Natural killer cell (primary cell): ENCODE measurements at regions not wholly inside any gene's neighbourhood (a gene's known extent, or its start where the extent isn't known, plus 50 kb on each side); places are given as distances from the start of the nearest gene placed in this dataset.

ENCODE experiments used
- ATAC-seq, 3 donors: fragments of 150-1000 bp in 2 of 3; fragments of 200-7000 bp in 1 of 3; cut with Tn5 transposase; 1 replicate in 1 of 3; 2 replicates in 2 of 3; pipeline ENCODE4 v1.10.0; 2021; ENCODE audit warnings: mild to moderate bottlenecking in 2 of 3, moderate library complexity in 2 of 3
- DNase-seq, 2 donors: peaks; one replicate each; pipeline versions ENCODE4 v3.0.0 to v3.0.0-alpha.2; 2013 to 2021; ENCODE audit warnings: mixed read lengths in 1 of 2
- H3K27ac ChIP-seq: one replicate; pipeline ENCODE4 v1.5.1; 2013; ENCODE audit warnings: mild to moderate bottlenecking, low read length
- H3K27me3 ChIP-seq: one replicate; pipeline ENCODE4 v1.6.1; 2013; ENCODE audit warnings: low read length; ENCODE audit not compliant: control insufficient read depth, insufficient read depth
- H3K36me3 ChIP-seq: one replicate; pipeline ENCODE4 v1.6.1; 2013; ENCODE audit warnings: low read length; ENCODE audit not compliant: control insufficient read depth, insufficient read depth
- H3K4me1 ChIP-seq: one replicate; pipeline ENCODE4 v1.6.1; 2013; ENCODE audit warnings: low read length; ENCODE audit not compliant: control insufficient read depth, insufficient read depth
- H3K4me3 ChIP-seq: one replicate; pipeline ENCODE4 v1.5.1; 2013; ENCODE audit warnings: low read length
- H3K9me3 ChIP-seq: one replicate; pipeline ENCODE4 v1.6.1; 2013; ENCODE audit warnings: low read length; ENCODE audit not compliant: control insufficient read depth, insufficient read depth
- H3K27ac Mint-ChIP-seq, 2 donors: one replicate each; pipeline ENCODE4 v1.8.0; 2022; ENCODE audit warnings: mild to moderate bottlenecking in 2 of 2, mixed read lengths in 2 of 2, moderate library complexity in 1 of 2
- H3K27me3 Mint-ChIP-seq, 2 donors: one replicate each; pipeline ENCODE4 v1.8.0; 2022; ENCODE audit warnings: low read depth in 2 of 2, mixed read lengths in 2 of 2
- H3K36me3 Mint-ChIP-seq: one replicate; pipeline ENCODE4 v1.8.0; 2022; ENCODE audit warnings: mixed read lengths
- H3K4me1 Mint-ChIP-seq, 2 donors: one replicate each; pipeline ENCODE4 v1.8.0; 2022; ENCODE audit warnings: mixed read lengths in 2 of 2
- H3K4me3 Mint-ChIP-seq: one replicate; pipeline ENCODE4 v1.8.0; 2022; ENCODE audit warnings: mild to moderate bottlenecking, moderate library complexity, mixed read lengths
- H3K9me3 Mint-ChIP-seq, 2 donors: one replicate each; pipeline ENCODE4 v1.8.0; 2022; ENCODE audit warnings: mixed read lengths in 2 of 2
- CTCF ChIP-seq: fragments of 200-600 bp; IDR thresholded peaks from one replicate; pipeline ENCODE4 v1.8.0; 2022; ENCODE audit warnings: antibody characterized with exemption
- WGBS: methylation state at CpG from one replicate; pipeline ENCODE4 v1.1.7; 2013; ENCODE audit warnings: missing lambda C conversion rate; ENCODE audit not compliant: insufficient coverage; 5-methylcytosine and 5-hydroxymethylcytosine counted together
- intact Hi-C: fragments of 100-400 bp; cut with micrococcal nuclease; formaldehyde crosslinking; loops from one replicate; pipeline ENCODE4 v1.14.2; 2022

- DNase-seq (no peak), ATAC-seq (no peak)
- intact Hi-C loops: no loop called here
- H3K36me3 ChIP-seq: no peaks in the 10 kb centered on the region
- no peaks in the 10 kb centered on the region for H3K4me1 ChIP-seq
- H3K27me3 ChIP-seq: no peaks in the 10 kb centered on the region
- H3K4me3 Mint-ChIP-seq: no peak overlapping the region
- H3K27ac ChIP-seq: no peak overlapping the region
- H3K9me3 ChIP-seq: no peaks in the 10 kb centered on the region
- H3K4me1 Mint-ChIP-seq: no peaks in the 10 kb centered on the region
- H3K4me3 ChIP-seq: no peak overlapping the region
- H3K27ac Mint-ChIP-seq: no peak overlapping the region
- no peaks in the 10 kb centered on the region for H3K36me3 Mint-ChIP-seq
- 83% methylated on average over 1 of the region's 1 CpG for WGBS
- TF ChIP-seq CTCF: no peak
- peaks cover 3 to 8% of the 10 kb centered on the region in 2 donors for H3K9me3 Mint-ChIP-seq
- H3K27me3 Mint-ChIP-seq: no peaks in the 10 kb centered on the region
These were observed 462.8 kb downstream of the TUSC7 start for GRCh38 chr3:117172426-117172825.

- no peaks in the 10 kb centered on the region for H3K4me1 Mint-ChIP-seq
- peaks cover 16 to 26% of the 10 kb centered on the region in 2 donors for H3K9me3 Mint-ChIP-seq
- WGBS: no CpG with 5 or more reads among the region's 1 CpG
- no peak overlapping the region for H3K27ac Mint-ChIP-seq
- no peak for ATAC-seq
- Histone ChIP-seq H3K9me3 (no peaks in the 10 kb centered on the region), H3K27ac (no peak overlapping the region), H3K4me3 (no peak overlapping the region), H3K27me3 (no peaks in the 10 kb centered on the region), H3K36me3 (no peaks in the 10 kb centered on the region), H3K4me1 (no peaks in the 10 kb centered on the region)
- TF ChIP-seq CTCF: no peak
- intact Hi-C loops: no loop called here
- no peak for DNase-seq
- no peaks in the 10 kb centered on the region for H3K36me3 Mint-ChIP-seq
- no peaks in the 10 kb centered on the region for H3K27me3 Mint-ChIP-seq
- no peak overlapping the region for H3K4me3 Mint-ChIP-seq
These were observed 471.6 kb downstream of the TUSC7 start for GRCh38 chr3:117181222-117181621.

GRCh38 chr3:117184574-117184973 is 475.0 kb downstream of the TUSC7 start:
- Mint-ChIP-seq H3K27me3 (no peaks in the 10 kb centered on the region), H3K36me3 (no peaks in the 10 kb centered on the region), H3K4me1 (no peaks in the 10 kb centered on the region), H3K4me3 (no peak overlapping the region), H3K9me3 (peaks cover 13 to 21% of the 10 kb centered on the region in 2 donors), H3K27ac (no peak overlapping the region)
- WGBS: 86% methylated on average over 3 of the region's 4 CpGs
- ATAC-seq: no peak
- H3K27ac ChIP-seq: no peak overlapping the region
- no peak for TF ChIP-seq CTCF
- no peak overlapping the region for H3K4me3 ChIP-seq
- intact Hi-C loops: no loop called here
- H3K9me3 ChIP-seq: no peaks in the 10 kb centered on the region
- H3K36me3 ChIP-seq: no peaks in the 10 kb centered on the region
- no peak for DNase-seq
- H3K4me1 ChIP-seq: no peaks in the 10 kb centered on the region
- no peaks in the 10 kb centered on the region for H3K27me3 ChIP-seq

GRCh38 chr3:117191245-117191644 is 481.7 kb downstream of the TUSC7 start:
- H3K36me3 ChIP-seq: no peaks in the 10 kb centered on the region
- H3K4me3 ChIP-seq: no peak overlapping the region
- no peak for TF ChIP-seq CTCF
- no peaks in the 10 kb centered on the region for H3K27me3 Mint-ChIP-seq
- DNase-seq (no peak), ATAC-seq (no peak)
- no peaks in the 10 kb centered on the region for H3K27me3 ChIP-seq
- no peaks in the 10 kb centered on the region for H3K9me3 ChIP-seq
- no peak overlapping the region for H3K27ac ChIP-seq
- H3K9me3 Mint-ChIP-seq: peaks cover 6 to 8% of the 10 kb centered on the region in 2 donors
- WGBS: no CpG with 5 or more reads among the region's 1 CpG
- no peak overlapping the region for H3K27ac Mint-ChIP-seq
- H3K4me3 Mint-ChIP-seq: no peak overlapping the region
- H3K4me1 Mint-ChIP-seq: no peaks in the 10 kb centered on the region
- no peaks in the 10 kb centered on the region for H3K4me1 ChIP-seq
- H3K36me3 Mint-ChIP-seq: no peaks in the 10 kb centered on the region
- intact Hi-C loops: no loop called here
